Heart right ventricle (tissue), 16 donors: ENCODE measurements at regions not wholly inside any gene's neighbourhood (a gene's known extent, or its start where the extent isn't known, plus 50 kb on each side); places are given as distances from the start of the nearest gene placed in this dataset.

ENCODE experiments used
- ATAC-seq, 8 donors: fragments of 200-7000 bp; cut with Tn5 transposase; one replicate each; pipeline ENCODE4 v1.9.1; 2020; ENCODE audit warnings: mild to moderate bottlenecking in 8 of 8, moderate library complexity in 8 of 8, moderate number of reproducible peaks in 1 of 8
- DNase-seq, 2 donors: peaks; one replicate each; pipeline ENCODE4 v3.0.0-alpha.2; 2020
- H3K27ac ChIP-seq, 10 donors: fragments of 200-600 bp; sonication (generic) in 2 of 10; one replicate each; pipeline versions ENCODE4 v1.5.0 to v1.8.0; 2020 to 2022; ENCODE audit warnings: mild to moderate bottlenecking in 3 of 10
- H3K27me3 ChIP-seq, 7 donors: fragments of 200-600 bp; one replicate each; pipeline ENCODE4 v1.8.0; 2021 to 2022; ENCODE audit warnings: mild to moderate bottlenecking in 2 of 7
- H3K36me3 ChIP-seq, 9 donors: fragments of 200-600 bp; sonication (generic) in 1 of 9; one replicate each; pipeline versions ENCODE4 v1.5.0 to v1.8.0; 2020 to 2022; ENCODE audit warnings: mild to moderate bottlenecking in 2 of 9
- H3K4me1 ChIP-seq, 9 donors: fragments of 200-600 bp; sonication (generic) in 1 of 9; one replicate each; pipeline versions ENCODE4 v1.5.0 to v1.8.0; 2020 to 2022; ENCODE audit warnings: mild to moderate bottlenecking in 4 of 9
- H3K4me3 ChIP-seq, 10 donors: fragments of 200-600 bp; sonication (generic) in 2 of 10; one replicate each; pipeline versions ENCODE4 v1.5.0 to v1.8.0; 2020 to 2022; ENCODE audit warnings: mild to moderate bottlenecking in 7 of 10, moderate library complexity in 2 of 10
- H3K9me3 ChIP-seq, 11 donors: fragments of 200-600 bp in 10 of 11; sonication (generic) in 2 of 11; one replicate each; pipeline versions ENCODE4 v1.5.0 to v1.8.0; 2013 to 2022; ENCODE audit warnings: mild to moderate bottlenecking in 2 of 11, control low read depth in 1 of 11, moderate library complexity in 1 of 11
- WGBS, 2 donors: extraction: QIAGEN DNeasy Blood & Tissue Kit; methylation state at CpG; one replicate each; pipeline ENCODE4 v1.1.7; 2013; ENCODE audit warnings: inconsistent platforms in 1 of 2; 5-methylcytosine and 5-hydroxymethylcytosine counted together
- intact Hi-C, 10 donors: fragments of 100-400 bp; cut with DNase I; formaldehyde crosslinking; loops; one replicate each; pipeline versions ENCODE4 v1.11.1 to v1.14.2; 2022
- TF ChIP-seq, protein P1 (sequence below), 9 donors: fragments of 200-600 bp; sonication (generic) in 2 of 9; IDR thresholded peaks; one replicate each; pipeline versions ENCODE4 v1.5.0 to v1.8.0; 2021 to 2022; ENCODE audit warnings: antibody characterized with exemption in 9 of 9, mild to moderate bottlenecking in 5 of 9, moderate library complexity in 1 of 9
- donor health status: Arrhythmogenic right ventricular cardiomyopathy.
- donor health status: ischemic (EF 13 %, LVEDD 7.1; RV severe dilation, severe dysfunction).
- donor health status: healthy with polysubstance abuse.
- donor health status: DM: no; HTN: yes; CAD: no.
- donor health status: DM: no; HTN: no; CAD: no.
- donor health status: ischemic (EF 25% LVEDD 6.9; RV normal size, moderate dysfunction).
- donor health status: ischemic (EF 25% LVEDD 5.7; RV mildly dilated, moderate dysfunction).
- donor health status: healthy.
- donor health status: DM: yes; HTN: yes; CAD: no.
- donor health status: Ischemic cardiomyopathy.
- donor health status: ischemic (EF 35%, LVEDD 5.7; RV mildly dilated, moderate dysfunction).
- donor health status: nonischemic (EF 11% LVEDD 7.7; RV severe dilation, severe dysfunction).
- donor health status: DM: yes; HTN: yes; CAD: no.
- donor health status: PGD.
- donor health status: ischemic (EF 29% LVEDD 5.4; RV normal size, mild dysfunction).
- donor health status: nonischemic (EF 23%, LVEDD 6.1; RV moderate dilation, normal function).

DNA sequence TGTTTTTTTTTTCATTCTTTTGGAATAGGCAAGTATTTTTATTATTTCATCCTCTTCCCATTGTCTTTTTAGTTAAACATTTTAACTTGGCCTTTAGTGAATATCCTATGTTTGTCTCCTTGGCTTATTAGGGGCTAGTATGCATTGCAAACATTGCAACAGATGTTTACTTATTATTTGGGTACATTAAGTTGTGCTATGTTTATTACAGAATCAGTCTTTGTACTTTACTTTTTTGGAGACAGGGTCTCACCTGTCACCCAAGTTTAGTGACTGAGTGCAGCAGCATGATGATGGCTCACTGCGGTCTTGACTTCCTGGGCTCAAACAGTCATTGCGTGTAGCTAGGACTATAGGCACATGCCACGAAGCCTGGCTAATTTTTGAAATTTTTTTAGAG, 51.1 kb upstream of the NUDT6 start:
- peaks cover 0 to 23% (median 6%) of the 10 kb centered on the region in 9 donors for H3K36me3 ChIP-seq
- no peak overlapping the region for H3K4me3 ChIP-seq
- no peak for ATAC-seq
- TF ChIP-seq, protein P1, sequence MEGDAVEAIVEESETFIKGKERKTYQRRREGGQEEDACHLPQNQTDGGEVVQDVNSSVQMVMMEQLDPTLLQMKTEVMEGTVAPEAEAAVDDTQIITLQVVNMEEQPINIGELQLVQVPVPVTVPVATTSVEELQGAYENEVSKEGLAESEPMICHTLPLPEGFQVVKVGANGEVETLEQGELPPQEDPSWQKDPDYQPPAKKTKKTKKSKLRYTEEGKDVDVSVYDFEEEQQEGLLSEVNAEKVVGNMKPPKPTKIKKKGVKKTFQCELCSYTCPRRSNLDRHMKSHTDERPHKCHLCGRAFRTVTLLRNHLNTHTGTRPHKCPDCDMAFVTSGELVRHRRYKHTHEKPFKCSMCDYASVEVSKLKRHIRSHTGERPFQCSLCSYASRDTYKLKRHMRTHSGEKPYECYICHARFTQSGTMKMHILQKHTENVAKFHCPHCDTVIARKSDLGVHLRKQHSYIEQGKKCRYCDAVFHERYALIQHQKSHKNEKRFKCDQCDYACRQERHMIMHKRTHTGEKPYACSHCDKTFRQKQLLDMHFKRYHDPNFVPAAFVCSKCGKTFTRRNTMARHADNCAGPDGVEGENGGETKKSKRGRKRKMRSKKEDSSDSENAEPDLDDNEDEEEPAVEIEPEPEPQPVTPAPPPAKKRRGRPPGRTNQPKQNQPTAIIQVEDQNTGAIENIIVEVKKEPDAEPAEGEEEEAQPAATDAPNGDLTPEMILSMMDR (IDR thresholded peaks at IDR 0.05), result no peak
- 78 to 95% methylated on average over 3 of the region's 3 CpGs for WGBS, 2 donors
- DNase-seq, result no peak
- H3K27ac ChIP-seq, result no peak overlapping the region
- no peaks in the 10 kb centered on the region for H3K27me3 ChIP-seq
- H3K4me1 ChIP-seq, result no peaks in the 10 kb centered on the region
- peaks cover 0 to 11% (median 0%) of the 10 kb centered on the region in 11 donors for H3K9me3 ChIP-seq
- intact Hi-C loops, result no loop called here

DNA sequence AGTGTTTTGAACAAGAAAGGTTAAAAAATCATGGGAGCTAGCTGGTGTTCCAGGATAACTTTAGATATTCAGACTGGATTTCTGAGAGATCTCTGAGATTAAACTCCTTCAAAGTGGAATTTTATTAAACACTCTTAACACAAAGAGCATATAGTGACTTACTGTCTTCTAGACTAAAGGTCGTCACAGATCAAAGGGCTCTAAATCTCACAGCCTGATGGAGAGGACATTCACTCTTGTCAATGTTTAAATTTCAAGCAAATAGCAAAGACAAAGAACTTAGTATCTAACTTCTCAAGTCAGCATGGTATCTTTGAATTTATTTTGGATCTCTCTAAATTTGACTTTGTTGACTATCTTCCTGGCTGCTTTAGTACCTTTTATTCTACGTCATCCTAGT, 53.7 kb upstream of the NUDT6 start:
- TF ChIP-seq, protein P1 (IDR thresholded peaks at IDR 0.05), result no peak
- DNase-seq (no peak), ATAC-seq (no peak)
- 99 to 100% methylated on average over 2 of the region's 2 CpGs for WGBS, 2 donors
- intact Hi-C loops, result no loop called here
- Histone ChIP-seq H3K9me3 (peaks cover 0 to 22% (median 5%) of the 10 kb centered on the region in 11 donors), H3K4me3 (no peak overlapping the region), H3K27ac (no peak overlapping the region), H3K36me3 (peaks cover 0 to 41% (median 24%) of the 10 kb centered on the region in 9 donors), H3K27me3 (no peaks in the 10 kb centered on the region), H3K4me1 (no peaks in the 10 kb centered on the region)

DNA sequence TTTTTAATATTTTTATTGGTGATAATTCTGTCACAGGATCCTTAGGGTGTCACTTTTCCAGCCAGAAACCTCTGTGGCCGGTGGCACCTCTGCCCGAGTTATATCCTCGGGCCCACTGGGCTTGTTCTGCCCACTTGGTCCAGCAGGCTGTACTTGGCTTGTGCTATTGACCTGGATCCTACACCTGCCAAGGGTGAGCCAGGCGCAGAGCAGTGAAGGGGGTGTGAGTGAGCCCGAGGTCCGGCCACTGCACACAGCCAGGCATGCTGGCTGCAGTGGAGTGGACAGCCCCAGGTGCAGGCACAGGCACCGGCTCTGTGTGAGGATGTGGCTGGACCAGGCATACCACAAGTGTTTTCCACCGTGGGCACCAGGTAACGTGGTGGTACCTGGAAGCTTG, 54.7 kb upstream of the NUDT6 start:
- no peaks in the 10 kb centered on the region for H3K4me1 ChIP-seq
- no peak for DNase-seq
- peaks cover 0 to 49% (median 24%) of the 10 kb centered on the region in 9 donors for H3K36me3 ChIP-seq
- H3K9me3 ChIP-seq, result peaks cover 0 to 26% (median 5%) of the 10 kb centered on the region in 11 donors
- 98 to 100% methylated on average over 9 of the region's 9 CpGs for WGBS, 2 donors
- ATAC-seq, result no peak
- H3K4me3 ChIP-seq, result no peak overlapping the region
- TF ChIP-seq, protein P1 (IDR thresholded peaks at IDR 0.05), result no peak
- H3K27me3 ChIP-seq, result no peaks in the 10 kb centered on the region
- intact Hi-C loops, result no loop called here
- no peak overlapping the region for H3K27ac ChIP-seq

DNA sequence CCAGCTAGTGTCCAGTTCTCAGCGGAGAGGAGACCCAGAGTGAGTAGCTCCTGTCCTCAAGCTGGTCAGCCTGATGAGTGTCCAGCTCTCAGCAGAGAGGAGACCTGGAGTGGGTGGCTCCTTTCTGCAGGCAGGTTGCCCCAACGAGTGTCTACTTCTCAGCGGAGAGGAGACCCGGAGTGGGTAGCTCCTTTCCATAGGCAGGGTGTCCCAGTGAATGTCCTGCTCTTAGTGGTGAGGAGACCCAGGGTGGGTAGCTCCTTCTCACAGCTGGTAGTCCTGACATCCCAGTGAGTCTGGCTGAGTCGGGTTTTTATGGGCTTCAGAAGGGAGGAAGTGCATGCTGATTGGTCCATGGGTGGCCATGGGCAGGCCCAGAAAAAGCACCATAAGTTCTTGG, 55.7 kb upstream of the NUDT6 start:
- TF ChIP-seq, protein P1 (IDR thresholded peaks at IDR 0.05), result no peak
- peaks cover 0 to 53% (median 24%) of the 10 kb centered on the region in 9 donors for H3K36me3 ChIP-seq
- H3K27me3 ChIP-seq, result no peaks in the 10 kb centered on the region
- H3K4me3 ChIP-seq, result no peak overlapping the region
- intact Hi-C loops, result no loop called here
- no peak overlapping the region for H3K27ac ChIP-seq
- no peak for ATAC-seq
- H3K4me1 ChIP-seq, result no peaks in the 10 kb centered on the region
- WGBS, 2 donors, result 95 to 99% methylated on average over 5 of the region's 5 CpGs
- DNase-seq, result no peak
- peaks cover 0 to 26% (median 5%) of the 10 kb centered on the region in 11 donors for H3K9me3 ChIP-seq
